ENCODE measurements at regions not wholly inside any gene's neighbourhood (a gene's known extent, or its start where the extent isn't known, plus 50 kb on each side); places are given as distances from the start of the nearest gene placed in this dataset.

- TF ChIP-seq POLR2A (IDR thresholded peaks at IDR 0.05) = no peak
- no peak for TF ChIP-seq CTCF (IDR thresholded peaks at IDR 0.05)
Measured at GRCh38 chr2:155574941-155575340, 757.6 kb downstream of the NR4A2 start.
